Ramos (cell line): ENCODE measurements at regions not wholly inside any gene's neighbourhood (a gene's known extent, or its start where the extent isn't known, plus 50 kb on each side); places are given as distances from the start of the nearest gene placed in this dataset.
"Not testable (repeated sequence)": the region's sequence is repeated elsewhere in the genome, so short reads cannot be mapped to it uniquely, and the experiment has no call there.

Source experiments
- in situ Hi-C: fragments of 300-500 bp; cut with MboI; formaldehyde crosslinking; loops from one replicate; pipeline ENCODE4 v1.14.3; 2022; ENCODE audit warnings: low sequenced_read_pairs; ENCODE audit not compliant: unreplicated experiment

DNA sequence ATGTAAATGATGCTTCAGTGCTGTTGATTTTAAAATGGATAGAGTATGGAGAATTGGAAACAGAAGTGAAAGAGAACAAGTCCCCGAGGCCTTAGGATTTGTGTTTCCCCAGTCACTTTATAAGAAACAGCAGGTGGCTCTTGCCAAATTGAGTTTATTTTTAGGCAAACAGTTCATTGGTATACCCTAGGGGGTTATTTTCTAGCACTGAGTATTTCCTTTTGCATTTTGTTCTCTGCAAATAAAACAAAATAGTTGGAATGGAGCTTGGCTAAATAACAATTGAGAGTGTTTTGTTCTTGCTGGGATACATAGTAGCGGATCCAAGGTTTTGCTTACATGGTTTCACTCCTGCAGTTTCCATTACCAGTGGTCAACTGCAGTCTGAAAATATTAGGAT lies 591.1 kb upstream of the C16orf82 start:
- in situ Hi-C loops = no loop called here

DNA sequence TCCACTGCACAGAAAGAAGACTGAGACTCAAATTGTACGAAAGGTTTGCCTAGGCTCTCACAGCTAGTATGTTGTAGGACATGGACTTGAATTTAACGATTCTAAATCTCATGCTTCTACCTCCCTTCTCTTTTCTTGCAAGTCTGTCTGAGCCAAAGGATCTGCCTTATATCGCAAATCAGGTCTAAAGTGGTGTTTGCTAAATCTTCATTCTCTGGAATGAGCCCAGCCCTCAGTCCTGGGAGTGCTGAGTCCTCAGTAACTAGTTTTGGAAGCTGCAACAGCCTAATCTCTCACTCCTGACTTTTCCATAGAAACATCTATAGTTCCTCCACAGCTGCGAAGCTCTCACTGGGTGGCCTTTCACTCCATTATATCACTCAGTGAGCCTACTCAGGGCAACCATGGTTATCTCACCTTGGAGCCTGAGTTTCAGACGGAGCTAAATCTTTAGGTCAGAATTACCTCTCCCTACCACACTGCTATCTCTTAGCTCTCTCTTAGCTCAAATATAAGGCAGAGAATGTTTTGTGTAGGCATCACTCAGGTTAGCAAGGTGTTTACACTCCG lies 575.5 kb upstream of the C16orf82 start:
- in situ Hi-C loops = no loop called here

DNA sequence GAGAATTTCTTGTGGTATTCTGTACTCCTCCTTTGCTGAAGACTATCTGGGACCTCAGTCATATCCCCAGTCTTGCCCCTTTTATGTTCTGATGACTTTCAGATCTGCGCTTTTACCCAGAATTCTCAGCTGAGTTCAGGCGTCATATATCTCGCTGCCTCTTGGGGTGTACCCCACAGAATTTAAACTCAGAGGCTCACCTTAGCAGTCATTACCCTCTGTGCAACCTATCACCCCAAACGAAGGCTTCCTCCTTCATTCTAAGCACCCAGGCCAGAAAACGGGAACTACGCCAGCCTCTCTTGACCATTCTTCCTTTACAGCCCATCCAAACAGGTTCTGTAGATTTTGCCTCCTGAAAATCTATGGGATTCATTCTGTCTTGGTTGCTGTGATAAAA lies 574.8 kb upstream of the C16orf82 start:
- in situ Hi-C loops = no loop called here

DNA sequence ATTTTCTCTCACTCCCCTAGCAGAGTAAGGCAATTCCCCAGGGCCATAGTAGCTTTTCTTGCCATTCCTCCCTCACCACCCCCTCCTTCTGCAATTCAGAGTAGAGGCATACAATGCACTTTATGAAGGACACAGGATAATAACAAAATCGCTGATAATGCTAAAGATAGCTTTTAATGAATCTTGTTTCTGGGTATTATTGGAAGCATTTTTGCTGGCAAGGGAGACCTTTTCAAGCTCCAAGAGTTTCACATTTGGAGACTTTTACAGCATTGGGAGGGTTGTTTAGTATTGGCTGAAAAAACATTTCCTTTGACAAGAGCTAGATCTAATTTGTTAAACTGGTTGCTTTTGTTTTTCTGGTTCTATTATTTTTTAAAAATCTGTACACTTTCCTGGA lies 573.0 kb upstream of the C16orf82 start:
- in situ Hi-C loops = no loop called here

DNA sequence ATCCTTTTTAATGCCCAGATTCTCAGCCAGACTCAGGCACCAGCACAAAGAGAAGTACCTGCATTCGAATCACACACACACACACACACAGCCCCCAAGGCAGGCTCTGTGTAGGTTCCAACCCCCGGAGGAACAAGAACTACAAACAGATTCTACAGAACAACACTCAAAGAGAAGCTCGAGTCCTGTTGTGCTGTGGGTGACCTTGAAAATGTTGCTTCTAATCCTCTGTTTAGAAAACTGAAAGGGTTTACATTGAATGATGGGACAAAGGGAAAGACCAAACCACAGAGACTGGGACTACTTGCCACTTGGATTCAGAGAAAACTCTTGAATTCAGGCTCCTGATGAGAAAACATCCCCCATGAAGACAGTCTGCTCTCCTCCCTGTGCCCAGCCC lies 568.8 kb upstream of the C16orf82 start:
- in situ Hi-C loops = no loop called here

DNA sequence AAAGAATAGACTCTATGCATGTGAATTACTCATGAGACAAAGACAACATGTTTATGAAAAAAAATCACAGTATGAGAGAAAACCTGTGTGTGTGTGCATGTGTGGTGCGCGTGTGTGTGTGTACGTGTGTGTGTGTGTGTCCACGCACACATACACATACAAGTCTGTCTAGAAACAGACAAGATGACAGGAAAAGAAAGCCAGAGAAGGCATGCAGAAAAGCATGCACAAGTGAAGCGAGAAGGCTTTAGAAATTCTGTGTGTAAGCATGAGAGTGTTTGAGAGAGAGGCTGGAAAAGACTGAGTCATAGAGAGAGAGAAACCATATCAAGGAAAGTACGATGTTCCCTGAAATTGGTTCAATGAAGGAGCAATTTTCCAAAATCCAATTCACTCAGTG lies 566.4 kb upstream of the C16orf82 start:
- in situ Hi-C loops = no loop called here

DNA sequence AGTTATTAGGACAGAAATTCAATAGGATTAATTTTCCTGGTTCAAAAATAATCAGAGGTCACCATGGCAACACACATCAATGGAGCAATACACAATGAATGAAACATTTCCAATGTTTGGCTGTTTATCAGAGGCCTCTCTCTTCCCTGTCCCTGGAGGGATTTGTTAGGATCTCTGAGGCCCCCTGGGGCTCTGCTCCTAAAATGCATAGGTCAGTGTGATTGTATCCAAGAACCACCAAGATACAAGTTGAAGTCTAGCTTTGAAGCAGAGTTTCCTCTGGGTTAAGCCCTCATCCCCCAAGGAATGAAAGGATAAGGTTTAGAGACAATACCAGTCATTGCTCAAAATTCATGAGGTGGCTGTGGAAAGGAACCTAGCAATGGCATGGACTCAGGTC lies 561.2 kb upstream of the C16orf82 start:
- in situ Hi-C loops = no loop called here

DNA sequence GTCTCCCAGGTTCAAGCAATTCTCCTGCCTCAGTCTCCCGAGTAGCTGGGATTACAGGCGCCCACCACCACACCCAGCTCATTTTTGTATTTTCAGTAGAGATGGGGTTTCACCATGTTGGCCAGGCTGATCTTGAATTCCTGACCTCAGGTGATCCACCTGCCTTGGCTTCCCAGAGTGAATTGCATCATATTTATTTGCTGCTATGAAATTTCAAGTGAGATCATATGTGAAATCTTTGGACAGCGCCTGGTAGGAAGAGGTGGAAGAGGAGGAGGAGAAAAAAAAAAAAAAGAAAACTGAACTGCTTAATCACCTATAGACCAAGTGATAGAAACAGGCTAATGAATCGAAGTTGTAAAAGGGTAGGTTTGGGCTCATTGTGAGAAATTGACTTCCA lies 557.8 kb upstream of the C16orf82 start:
- in situ Hi-C loops = not testable (repeated sequence)

DNA sequence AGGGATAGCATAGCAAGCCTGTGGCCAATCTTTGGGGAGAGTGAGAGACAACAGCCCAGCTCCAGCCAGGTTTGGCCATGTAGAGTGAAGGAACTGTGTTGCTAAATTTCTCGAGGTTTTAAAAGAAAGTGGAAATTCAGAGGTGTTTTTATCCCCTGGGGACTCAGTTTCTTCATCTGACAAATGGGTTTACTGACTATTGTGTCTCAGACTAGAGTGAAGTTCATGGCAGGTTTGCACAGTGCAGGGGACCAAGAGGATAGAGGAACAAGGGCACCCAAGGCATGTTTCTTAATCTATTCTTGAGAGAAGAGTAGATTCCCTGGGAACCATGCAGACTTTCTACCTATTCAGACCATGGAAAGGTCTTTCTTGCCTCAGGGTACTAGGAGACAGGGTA lies 555.8 kb upstream of the C16orf82 start:
- in situ Hi-C loops = no loop called here

DNA sequence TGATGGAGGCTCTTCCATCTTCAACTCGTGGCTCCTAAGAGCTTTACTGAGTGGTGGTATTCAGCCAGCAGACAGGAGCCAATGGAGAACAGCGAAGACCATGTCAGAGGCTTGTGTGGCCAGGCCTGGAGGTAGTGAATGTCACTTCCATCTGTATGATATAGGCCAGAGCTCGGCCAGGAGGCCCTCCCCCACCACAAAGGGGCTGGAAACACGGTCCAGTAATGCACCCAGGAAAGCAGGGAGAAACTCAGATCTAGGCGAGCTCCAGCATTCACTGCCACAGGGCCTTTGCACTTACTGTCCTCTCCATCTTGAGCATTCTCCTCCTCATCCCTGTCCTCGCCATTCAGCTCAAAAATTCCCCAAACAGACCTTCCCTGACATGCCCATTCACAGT lies 555.3 kb upstream of the C16orf82 start:
- in situ Hi-C loops = no loop called here

DNA sequence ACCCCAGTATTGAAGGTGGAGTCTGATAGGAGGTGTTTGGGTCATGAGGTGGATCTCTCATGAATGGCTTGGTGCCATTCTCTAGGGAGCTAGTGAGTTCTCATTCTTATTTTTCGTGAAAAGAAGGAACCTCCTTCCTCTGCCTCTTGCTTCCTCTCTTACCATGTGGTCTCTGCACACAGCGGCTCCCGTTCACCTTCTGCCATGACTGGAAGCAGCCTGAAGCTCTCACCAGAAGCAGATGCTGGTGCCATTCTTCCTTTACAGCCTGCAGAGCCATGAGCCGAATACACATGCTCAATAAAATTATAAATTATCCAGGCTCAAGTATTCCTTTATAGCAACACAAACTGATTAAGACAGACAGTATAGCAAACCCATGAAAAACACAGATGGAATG lies 545.1 kb upstream of the C16orf82 start:
- in situ Hi-C loops = no loop called here

DNA sequence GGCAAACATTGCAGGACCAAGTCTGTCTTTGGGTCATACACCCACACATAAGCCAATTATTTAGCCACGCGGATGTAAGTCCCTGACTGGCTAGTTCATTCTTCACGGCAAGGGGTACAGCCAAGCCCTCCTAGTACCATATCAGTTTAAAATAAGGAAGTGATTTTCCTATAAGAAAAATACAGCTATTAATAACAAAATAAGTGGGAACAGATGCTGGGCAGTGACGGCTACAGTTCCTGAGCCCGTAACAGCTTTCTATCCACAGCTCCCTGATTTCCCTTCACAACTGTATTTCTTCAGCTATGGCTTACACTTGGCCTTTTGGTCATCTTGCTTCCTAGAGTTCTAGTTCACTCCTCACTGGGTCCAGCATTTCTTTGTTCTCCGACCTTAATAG lies 542.4 kb upstream of the C16orf82 start:
- in situ Hi-C loops = no loop called here

DNA sequence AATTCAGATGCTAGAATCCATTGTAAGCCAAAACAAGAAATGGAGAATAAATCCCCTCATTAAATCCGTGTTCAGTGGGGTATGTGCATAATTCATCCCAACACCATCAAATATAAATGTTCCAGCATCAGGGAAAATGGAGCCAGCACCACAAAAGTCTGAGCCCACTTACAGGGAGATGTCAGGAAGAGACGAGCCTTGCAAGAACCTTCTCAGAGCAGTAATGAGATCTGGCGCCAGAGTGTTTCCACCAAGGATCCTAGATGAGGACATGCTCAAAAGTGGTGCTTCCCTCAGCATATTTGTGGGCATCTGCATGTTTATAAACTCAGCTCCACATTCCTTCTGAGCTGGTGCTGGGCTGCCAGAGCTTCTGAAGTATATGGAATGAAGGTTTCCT lies 541.9 kb upstream of the C16orf82 start:
- in situ Hi-C loops = no loop called here

DNA sequence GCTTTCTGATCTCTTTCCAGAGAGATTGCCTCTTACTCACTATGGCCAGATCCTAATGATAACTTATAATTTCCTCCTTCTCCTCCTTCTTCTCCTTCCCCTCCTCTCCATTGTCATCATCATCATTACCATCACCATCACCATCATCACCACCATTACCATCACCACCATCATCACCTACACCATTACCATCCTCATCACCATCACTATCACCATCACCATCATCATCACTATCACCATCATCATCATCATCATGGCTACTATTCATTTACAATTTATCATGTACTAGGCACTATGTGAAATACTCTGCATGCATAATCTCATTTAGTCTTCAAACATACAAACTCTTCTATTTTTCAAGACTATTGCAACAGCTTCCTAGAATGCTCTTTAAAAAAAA lies 540.9 kb upstream of the C16orf82 start:
- in situ Hi-C loops = no loop called here

DNA sequence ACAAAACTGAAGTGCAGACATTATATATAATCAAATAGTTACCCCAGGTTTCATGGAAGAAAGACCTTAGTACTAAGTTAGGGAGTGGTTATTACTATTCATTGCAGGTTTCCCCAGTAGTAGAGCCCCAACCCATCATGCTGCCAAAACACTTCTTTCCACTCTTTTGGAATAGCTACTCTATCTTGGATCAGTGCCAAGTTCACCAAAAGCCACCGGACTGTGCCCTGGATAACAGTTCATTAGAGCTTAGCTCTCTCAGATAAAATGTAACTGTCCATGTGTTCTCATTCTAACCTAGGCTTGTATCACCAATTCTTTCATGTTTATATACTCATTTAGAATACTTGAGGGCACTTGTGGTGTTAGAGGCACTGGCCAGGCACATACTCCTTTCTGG lies 540.1 kb upstream of the C16orf82 start:
- in situ Hi-C loops = no loop called here

DNA sequence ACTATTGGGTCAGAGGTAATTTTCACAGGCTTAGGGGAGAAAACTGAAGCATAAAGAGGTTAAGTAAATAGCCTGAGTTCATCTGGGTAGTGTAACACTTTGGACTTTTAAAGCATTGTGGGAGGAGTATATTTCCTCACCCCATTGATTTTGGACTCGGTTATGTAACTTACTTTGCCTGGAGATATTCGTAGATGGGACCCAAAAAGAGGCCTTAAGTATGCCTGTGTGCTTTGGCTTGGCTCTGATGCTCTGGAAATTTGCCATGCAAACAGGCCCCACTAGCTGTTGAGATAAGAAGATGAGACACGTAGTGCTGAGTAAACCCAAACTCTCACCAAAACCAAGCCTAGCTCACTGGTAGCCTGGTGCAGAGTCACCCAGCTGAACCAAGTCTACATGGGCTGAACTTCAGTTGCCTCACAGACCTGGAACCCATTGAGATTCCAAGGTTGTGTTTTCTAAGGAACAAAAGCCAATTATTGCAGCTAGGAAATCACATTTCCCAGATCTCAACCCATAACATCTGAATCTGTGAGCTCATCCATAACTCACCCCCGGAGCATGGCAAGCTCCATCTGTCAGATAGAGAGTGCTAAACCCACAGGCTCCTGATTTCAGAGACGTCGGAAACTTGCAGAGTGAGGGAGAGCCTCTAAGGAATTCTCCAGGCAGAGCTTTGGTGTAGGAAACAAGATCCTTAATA lies 536.0 kb upstream of the C16orf82 start:
- in situ Hi-C loops = no loop called here

DNA sequence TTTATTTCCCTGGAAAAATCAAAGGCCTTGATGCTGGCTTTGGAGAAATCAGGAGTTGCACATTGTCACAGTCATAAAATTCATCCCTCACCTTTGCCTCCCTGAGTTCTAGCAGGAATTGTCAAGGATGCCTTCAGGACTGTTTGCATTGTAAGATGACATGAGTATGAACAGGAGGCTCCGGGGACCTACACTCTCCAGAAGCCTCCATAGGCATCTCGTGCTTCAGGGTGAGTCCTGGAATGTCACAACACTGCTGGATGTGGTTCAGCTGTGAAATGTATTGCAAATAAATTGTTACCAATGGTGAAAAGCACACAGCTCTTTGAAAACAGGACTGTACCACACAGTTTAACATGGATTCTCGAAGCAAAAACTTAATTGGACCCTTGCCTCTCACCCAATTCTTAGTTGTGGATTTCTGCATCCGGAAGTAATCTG lies 535.4 kb upstream of the C16orf82 start:
- in situ Hi-C loops = no loop called here

DNA sequence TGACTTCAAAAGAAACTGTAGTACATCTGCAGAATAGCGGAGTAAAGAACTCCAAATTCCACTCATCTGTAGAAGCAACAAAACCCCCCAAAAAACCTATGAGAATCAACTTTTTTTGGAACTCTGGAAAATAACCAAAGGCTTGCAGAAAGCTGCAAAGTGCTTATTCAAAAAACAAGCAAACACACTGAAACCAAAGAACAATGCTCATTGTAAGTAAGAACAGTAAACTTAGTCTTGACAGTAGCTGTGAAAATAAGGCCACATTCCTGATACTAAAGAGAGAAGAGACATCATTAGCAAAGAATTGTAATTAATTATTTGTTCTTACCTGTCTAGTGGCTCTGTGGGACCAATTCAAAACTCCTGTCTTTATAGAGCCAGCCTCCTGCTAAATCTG lies 534.3 kb upstream of the C16orf82 start:
- in situ Hi-C loops = no loop called here

DNA sequence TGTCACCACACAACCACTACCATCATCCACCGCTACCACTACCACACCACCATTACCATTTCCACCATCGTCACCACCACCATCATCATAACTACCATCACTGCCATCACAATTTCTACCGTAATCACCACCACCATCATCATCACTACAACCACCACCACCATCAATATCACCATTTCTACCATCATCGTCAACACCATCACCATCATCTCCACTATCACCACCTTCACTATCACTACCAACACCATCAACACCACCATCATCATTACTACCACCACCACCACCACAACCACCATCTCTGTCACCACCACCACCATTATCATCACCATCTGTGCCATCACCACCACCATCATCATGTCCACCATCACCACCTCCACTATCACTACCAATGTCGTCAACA lies 524.5 kb upstream of the C16orf82 start:
- in situ Hi-C loops = no loop called here

DNA sequence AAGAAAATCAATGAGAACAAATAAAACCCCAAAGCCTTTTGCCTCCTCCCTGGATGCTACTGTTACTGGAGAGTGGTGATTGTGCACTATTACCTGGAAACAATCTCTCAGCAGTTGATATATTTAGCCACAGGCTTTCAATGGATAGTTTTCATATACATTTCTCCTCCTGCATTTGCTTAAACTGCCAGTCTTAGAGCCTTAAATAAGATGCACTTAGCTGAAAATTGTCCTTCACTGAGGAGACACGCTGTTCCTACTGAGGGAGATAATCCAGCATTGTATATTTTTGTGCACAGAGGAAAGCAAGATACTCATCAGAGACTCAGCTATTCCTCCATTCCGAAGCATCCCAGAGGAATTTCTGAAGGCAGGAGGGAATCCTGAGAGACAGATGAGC lies 520.2 kb upstream of the C16orf82 start:
- in situ Hi-C loops = no loop called here

DNA sequence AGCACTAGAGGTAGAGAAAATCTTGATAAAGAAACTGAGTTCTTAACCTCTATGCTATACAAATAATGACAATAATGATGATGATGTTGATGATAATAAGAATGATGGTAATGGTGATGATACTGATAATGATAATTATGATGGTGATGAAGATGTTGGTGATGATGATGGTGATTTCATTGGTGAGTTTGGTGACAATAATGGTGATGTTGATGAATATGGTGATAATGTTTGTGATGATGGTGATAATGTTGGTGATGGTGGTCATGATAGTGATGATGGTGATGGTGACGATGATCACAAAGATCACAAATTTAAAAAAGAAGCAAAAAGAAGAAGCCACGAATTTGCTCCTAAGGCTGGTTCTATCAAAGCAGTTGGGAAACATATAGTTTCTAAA lies 519.0 kb upstream of the C16orf82 start:
- in situ Hi-C loops = no loop called here

DNA sequence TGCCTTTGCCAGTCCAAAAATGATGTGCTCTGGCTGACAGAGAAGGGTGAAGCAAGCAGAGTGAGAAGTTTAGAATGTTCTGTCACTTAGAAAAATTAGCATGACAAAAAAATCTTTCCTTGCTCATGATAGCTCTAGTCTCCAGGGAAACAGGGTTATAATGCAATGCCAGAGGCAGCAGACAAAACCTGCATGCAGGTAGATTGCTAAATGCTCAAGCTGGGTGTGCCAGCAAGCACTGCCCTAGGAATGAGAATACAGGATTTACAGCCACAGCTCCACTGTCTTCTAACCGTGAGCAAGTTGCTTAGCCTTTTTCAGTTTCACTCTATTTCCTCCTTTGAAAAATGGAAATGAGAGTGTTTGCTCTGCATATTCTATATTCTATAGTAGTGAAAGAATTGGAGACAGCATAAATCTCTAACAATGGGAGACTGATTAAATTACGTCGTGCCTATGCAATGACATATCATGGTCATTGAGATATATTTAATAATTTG lies 516.6 kb upstream of the C16orf82 start:
- in situ Hi-C loops = no loop called here
